PFSK-1 (cell line): ENCODE measurements at regions not wholly inside any gene's neighbourhood (a gene's known extent, or its start where the extent isn't known, plus 50 kb on each side); places are given as distances from the start of the nearest gene placed in this dataset.

ENCODE experiments used
- FOXP2 ChIP-seq: optimal IDR thresholded peaks from 2 replicates; pipeline ENCODE3; 2011; ENCODE audit warnings: borderline replicate concordance, control low read depth, inconsistent platforms; ENCODE audit not compliant: insufficient read depth; ENCODE audit errors: extremely low read length, extremely low read depth
- POLR2AphosphoS5 ChIP-seq: IDR thresholded peaks from 2 replicates; pipeline ENCODE4 v1.6.1; 2012; ENCODE audit warnings: low read depth, mild to moderate bottlenecking, control low read depth, low read length, moderate library complexity
- REST ChIP-seq, 2 experiments: IDR thresholded peaks; 2 replicates each; pipeline versions ENCODE4 v1.6.1 to v1.8.0; 2011 to 2012; ENCODE audit warnings: low read depth in 2 of 2, low read length in 2 of 2, control low read depth in 1 of 2, inconsistent platforms in 1 of 2, mild to moderate bottlenecking in 1 of 2, moderate library complexity in 1 of 2; ENCODE audit not compliant: insufficient read depth in 1 of 2
- SIN3A ChIP-seq: IDR thresholded peaks from 2 replicates; pipeline ENCODE4 v1.6.1; 2012; ENCODE audit warnings: mild to moderate bottlenecking, low read length, moderate library complexity, borderline replicate concordance; ENCODE audit not compliant: insufficient read depth
- TAF1 ChIP-seq: IDR thresholded peaks from 2 replicates; pipeline ENCODE4 v1.6.1; 2012; ENCODE audit warnings: low read length, control low read depth, borderline replicate concordance; ENCODE audit not compliant: insufficient read depth

DNA sequence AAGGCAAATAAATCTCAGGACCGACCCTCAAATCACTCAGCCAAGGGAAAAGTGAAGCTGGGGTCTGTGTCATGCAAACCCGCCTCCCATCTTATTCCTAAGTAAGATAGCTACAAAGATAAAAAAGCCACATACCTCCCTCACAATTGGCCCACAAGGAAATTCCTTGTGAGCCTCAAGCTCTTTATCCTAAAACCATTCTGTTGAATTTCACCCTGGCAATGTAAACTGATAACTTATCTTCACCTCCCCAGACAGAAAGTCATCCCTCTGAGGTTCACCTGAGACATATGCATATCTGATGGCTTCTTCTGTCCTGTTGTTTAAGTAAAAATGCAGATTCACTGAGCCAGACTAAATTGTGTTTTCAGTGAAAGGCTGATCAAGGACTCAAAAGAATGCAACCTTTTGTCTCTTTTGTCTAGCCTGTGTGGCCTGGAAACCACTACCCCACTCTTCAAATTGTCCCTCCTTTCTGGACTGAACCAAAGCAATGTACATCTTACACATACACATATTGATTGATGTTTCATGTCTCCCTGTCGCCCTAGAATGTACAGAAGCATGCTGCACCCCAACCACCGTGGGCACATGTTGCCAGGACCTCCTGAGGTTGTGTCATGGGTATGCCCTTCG lies 91.3 kb downstream of the MFAP3L start:
- TF ChIP-seq POLR2AphosphoS5 = no peak
- no peak for TF ChIP-seq SIN3A
- no peak for TF ChIP-seq FOXP2

- no peak for TF ChIP-seq REST (IDR thresholded peaks at IDR 0.05; ENCODE audit: insufficient read depth in 1 of 2, low read depth in 2 of 2, low read length in 2 of 2)
- TF ChIP-seq TAF1 = no peak
- no peak for TF ChIP-seq SIN3A
- no peak for TF ChIP-seq FOXP2
- no peak for TF ChIP-seq POLR2AphosphoS5
These were observed 92.7 kb downstream of the MFAP3L start for GRCh38 chr4:169933531-169933930.

DNA sequence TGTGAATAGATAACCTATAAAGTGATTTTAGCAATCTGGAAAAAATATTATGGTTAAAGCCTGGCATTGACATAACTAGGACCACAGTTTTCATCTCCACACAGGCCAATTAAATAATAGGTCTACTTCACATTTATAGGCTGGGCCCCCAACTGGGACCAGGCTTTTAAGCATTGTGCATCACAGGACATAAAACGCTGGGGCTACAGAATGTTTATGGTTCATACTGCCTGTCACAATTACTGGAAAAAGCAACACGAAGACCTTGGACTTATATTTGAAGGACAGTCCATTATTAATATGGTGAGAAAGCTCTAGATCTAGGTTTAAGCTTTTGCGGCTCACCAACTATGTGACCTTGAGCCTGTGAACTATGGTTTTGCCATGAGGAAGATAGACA lies 94.2 kb downstream of the MFAP3L start:
- no peak for TF ChIP-seq FOXP2
- no peak for TF ChIP-seq TAF1
- TF ChIP-seq SIN3A = no peak
- TF ChIP-seq REST (IDR thresholded peaks at IDR 0.05; ENCODE audit: insufficient read depth in 1 of 2, low read depth in 2 of 2, low read length in 2 of 2) = no peak
- no peak for TF ChIP-seq POLR2AphosphoS5

- TF ChIP-seq TAF1 = no peak
- no peak for TF ChIP-seq FOXP2
- TF ChIP-seq REST (IDR thresholded peaks at IDR 0.05; ENCODE audit: insufficient read depth in 1 of 2, low read depth in 2 of 2, low read length in 2 of 2) = no peak
- no peak for TF ChIP-seq POLR2AphosphoS5
- TF ChIP-seq SIN3A = no peak
These were observed 98.9 kb downstream of the MFAP3L start for GRCh38 chr4:169927280-169927679.

DNA sequence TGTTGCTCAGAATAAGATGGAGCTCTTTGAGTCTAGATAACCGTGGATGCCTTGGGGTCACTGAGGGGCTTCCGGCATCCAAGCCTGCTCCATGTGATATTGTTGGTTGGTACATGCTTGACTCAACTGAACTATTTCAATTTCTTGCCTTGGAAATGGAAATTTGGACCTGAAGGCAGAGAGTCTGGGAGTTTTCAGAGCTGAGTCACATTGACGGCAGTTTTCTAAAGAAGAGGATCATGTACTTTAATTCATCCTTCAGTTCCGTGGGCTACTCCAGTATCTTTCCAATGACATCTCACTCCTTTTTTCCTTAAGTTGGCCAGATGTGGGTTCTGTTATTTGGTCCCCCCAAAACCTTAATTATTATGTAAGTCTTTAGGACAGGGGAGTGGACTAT lies 100.5 kb downstream of the MFAP3L start:
- TF ChIP-seq TAF1 = no peak
- TF ChIP-seq SIN3A = no peak
- no peak for TF ChIP-seq FOXP2
- no peak for TF ChIP-seq REST (IDR thresholded peaks at IDR 0.05; ENCODE audit: insufficient read depth in 1 of 2, low read depth in 2 of 2, low read length in 2 of 2)
- no peak for TF ChIP-seq POLR2AphosphoS5
